SIG-M5 (cell line): ENCODE measurements at regions not wholly inside any gene's neighbourhood (a gene's known extent, or its start where the extent isn't known, plus 50 kb on each side); places are given as distances from the start of the nearest gene placed in this dataset.
"Not testable (repeated sequence)": the region's sequence is repeated elsewhere in the genome, so short reads cannot be mapped to it uniquely, and the experiment has no call there.

Experiments
- DNase-seq: peaks from one replicate; lab custom pipeline; 2025; lab: John Stamatoyannopoulos, UW

GRCh38 chr2:8554296-8554806 is 127.5 kb upstream of the ID2 start:
- DNase-seq = no peak

- DNase-seq = no peak
Observed at GRCh38 chr2:8555543-8555942, 126.3 kb upstream of the ID2 start.

GRCh38 chr2:8558096-8558495 is 123.8 kb upstream of the ID2 start:
- no peak for DNase-seq

GRCh38 chr2:8558956-8559355 is 122.9 kb upstream of the ID2 start:
- no peak for DNase-seq

GRCh38 chr2:8559805-8560204 is 122.1 kb upstream of the ID2 start:
- DNase-seq = no peak

- DNase-seq = not testable (repeated sequence)
Observed at GRCh38 chr2:8561692-8562091, 120.2 kb upstream of the ID2 start.

GRCh38 chr2:8563814-8564474 is 117.9 kb upstream of the ID2 start:
- no peak for DNase-seq

- DNase-seq = no peak
Observed at GRCh38 chr2:8564475-8564874, 117.4 kb upstream of the ID2 start.

- no peak for DNase-seq
Observed at GRCh38 chr2:8565399-8566154, 116.3 kb upstream of the ID2 start.

GRCh38 chr2:8566155-8566670 is 115.6 kb upstream of the ID2 start:
- DNase-seq = no peak

GRCh38 chr2:8566774-8567468 is 114.9 kb upstream of the ID2 start:
- DNase-seq = no peak

GRCh38 chr2:8567469-8568260 is 114.2 kb upstream of the ID2 start:
- DNase-seq = no peak

GRCh38 chr2:8568543-8569302 is 113.1 kb upstream of the ID2 start:
- no peak for DNase-seq

GRCh38 chr2:8569332-8569930 is 112.4 kb upstream of the ID2 start:
- no peak for DNase-seq

- DNase-seq = no peak
Observed at GRCh38 chr2:8570637-8571036, 111.2 kb upstream of the ID2 start.

- DNase-seq = no peak
Observed at GRCh38 chr2:8571301-8571791, 110.5 kb upstream of the ID2 start.

- DNase-seq = no peak
Observed at GRCh38 chr2:8571792-8572499, 109.9 kb upstream of the ID2 start.

- DNase-seq = no peak
Observed at GRCh38 chr2:8572712-8573233, 109.1 kb upstream of the ID2 start.

GRCh38 chr2:8573234-8573941 is 108.5 kb upstream of the ID2 start:
- no peak for DNase-seq
